ENCODE measurements at regions not wholly inside any gene's neighbourhood (a gene's known extent, or its start where the extent isn't known, plus 50 kb on each side); places are given as distances from the start of the nearest gene placed in this dataset.

- H3K27ac ChIP-seq = no peak overlapping the region
- no peak for TF ChIP-seq CTCF (IDR thresholded peaks at IDR 0.05)
- no peak for TF ChIP-seq ZFX (IDR thresholded peaks at IDR 0.05; ENCODE audit: borderline replicate concordance)
These were observed 423.8 kb downstream of the TENT5A start for GRCh38 chr6:81328700-81329099.

- no peak overlapping the region for H3K27ac ChIP-seq
- no peak for TF ChIP-seq CTCF (IDR thresholded peaks at IDR 0.05)
- no peak for TF ChIP-seq ZFX (IDR thresholded peaks at IDR 0.05; ENCODE audit: borderline replicate concordance)
These were observed 425.5 kb downstream of the TENT5A start for GRCh38 chr6:81326881-81327561.

DNA sequence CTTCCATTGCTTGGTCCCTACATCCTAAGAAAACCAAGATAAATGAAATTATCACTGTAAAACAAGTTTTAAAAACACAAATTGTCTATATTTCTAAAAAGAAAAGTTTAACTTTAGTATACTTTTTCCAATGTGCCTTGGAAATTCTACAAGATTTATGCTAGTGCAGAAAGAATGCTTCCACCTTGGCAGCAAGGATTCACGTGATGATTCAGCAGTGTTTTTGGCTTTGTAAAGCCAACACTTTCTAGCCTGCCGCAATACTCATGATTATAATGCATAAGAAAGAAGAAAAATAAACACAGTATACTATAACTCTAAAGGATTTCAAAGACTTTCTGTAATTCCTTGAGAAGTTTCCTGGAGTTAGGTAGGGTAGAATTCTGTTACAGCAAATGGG, 442.7 kb downstream of the TENT5A start:
- TF ChIP-seq CTCF (IDR thresholded peaks at IDR 0.05) (no peak), ZFX (IDR thresholded peaks at IDR 0.05; ENCODE audit: borderline replicate concordance) (no peak)
- H3K27ac ChIP-seq = no peak overlapping the region

DNA sequence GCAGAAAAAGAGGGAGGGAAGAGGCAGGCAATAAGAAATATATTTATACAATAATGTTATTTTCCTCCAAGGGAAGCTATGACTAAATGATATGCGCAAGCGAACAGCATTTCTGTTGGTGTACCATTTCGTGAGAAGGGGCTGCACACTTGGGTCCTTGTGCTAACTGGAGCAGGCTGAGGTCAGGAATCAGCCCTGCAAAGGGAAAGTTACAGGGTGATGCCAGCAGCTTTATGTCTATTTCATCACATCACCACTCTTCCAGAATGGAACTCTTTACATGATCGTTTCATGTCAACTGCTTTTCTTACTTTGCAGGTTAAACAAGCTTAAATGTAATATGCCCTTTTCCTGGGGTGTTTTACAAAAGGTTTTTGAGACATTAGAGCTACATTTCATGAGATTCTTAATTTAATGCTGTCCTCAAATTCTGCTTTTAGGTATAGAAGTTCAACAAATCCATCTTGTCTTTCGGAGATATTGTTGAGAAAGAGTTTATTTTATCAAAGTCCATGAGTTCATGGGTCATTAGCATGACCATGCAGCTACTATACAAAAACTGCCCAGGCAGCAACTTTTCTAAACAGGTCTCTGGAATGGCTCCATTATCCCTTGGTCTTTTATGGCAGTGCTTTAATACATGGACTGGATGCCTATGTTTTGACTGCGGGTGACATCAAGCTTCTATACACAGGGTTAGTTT, 443.8 kb downstream of the TENT5A start:
- H3K27ac ChIP-seq = no peak overlapping the region
- TF ChIP-seq CTCF (IDR thresholded peaks at IDR 0.05) (no peak), ZFX (IDR thresholded peaks at IDR 0.05; ENCODE audit: borderline replicate concordance) (no peak)

- TF ChIP-seq CTCF (IDR thresholded peaks at IDR 0.05) = no peak
- TF ChIP-seq ZFX (IDR thresholded peaks at IDR 0.05; ENCODE audit: borderline replicate concordance) = no peak
- H3K27ac ChIP-seq = no peak overlapping the region
These were observed 444.7 kb downstream of the TENT5A start for GRCh38 chr6:81307651-81308214.

GRCh38 chr6:81304466-81304865, 448.0 kb downstream of the TENT5A start:
- TF ChIP-seq ZFX (IDR thresholded peaks at IDR 0.05; ENCODE audit: borderline replicate concordance) (no peak), CTCF (IDR thresholded peaks at IDR 0.05) (no peak)
- H3K27ac ChIP-seq = no peak overlapping the region

- H3K27ac ChIP-seq = no peak overlapping the region
- TF ChIP-seq CTCF (IDR thresholded peaks at IDR 0.05) (no peak), ZFX (IDR thresholded peaks at IDR 0.05; ENCODE audit: borderline replicate concordance) (no peak)
These were observed 451.5 kb downstream of the TENT5A start for GRCh38 chr6:81300961-81301360.

Measured in 22Rv1 (cell line).